ENCODE measurements at regions not wholly inside any gene's neighbourhood (a gene's known extent, or its start where the extent isn't known, plus 50 kb on each side); places are given as distances from the start of the nearest gene placed in this dataset.

DNA sequence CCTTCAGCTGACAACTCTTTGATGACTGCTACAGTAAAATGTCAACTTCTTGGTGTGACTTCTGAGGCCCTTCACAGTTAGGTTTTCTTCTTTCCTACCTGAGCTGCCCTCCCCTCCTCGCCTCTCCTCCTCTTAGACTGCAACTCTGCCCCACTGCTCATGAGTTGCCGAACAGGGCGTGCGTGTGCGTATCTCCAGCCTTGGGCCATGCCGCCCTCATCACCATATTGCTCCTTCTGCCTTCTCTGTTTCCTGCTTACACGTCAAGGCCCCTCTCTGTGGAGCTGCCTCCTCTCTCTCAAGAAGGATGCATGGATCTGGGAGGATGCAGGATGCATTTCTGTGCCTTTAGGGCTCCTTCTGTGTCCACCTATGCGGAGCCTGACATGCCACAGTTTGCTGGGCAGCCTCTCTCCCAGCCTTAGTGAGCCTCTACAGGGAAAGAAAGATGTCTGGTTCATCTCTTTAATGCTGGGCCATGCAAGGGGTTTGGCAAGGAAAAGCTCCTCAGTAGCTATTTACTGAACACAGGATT, 205.9 kb downstream of the RPLP1 start (continued):
- TF ChIP-seq, protein P1, sequence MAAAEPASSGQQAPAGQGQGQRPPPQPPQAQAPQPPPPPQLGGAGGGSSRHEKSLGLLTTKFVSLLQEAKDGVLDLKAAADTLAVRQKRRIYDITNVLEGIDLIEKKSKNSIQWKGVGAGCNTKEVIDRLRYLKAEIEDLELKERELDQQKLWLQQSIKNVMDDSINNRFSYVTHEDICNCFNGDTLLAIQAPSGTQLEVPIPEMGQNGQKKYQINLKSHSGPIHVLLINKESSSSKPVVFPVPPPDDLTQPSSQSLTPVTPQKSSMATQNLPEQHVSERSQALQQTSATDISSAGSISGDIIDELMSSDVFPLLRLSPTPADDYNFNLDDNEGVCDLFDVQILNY (CRISPR knock-in tag; IDR thresholded peaks at IDR 0.05) = no peak
- TF ChIP-seq HMGA2 (CRISPR knock-in tag; IDR thresholded peaks at IDR 0.05) (no peak), FOXK1 (CRISPR knock-in tag; IDR thresholded peaks at IDR 0.05) (no peak)
- TF ChIP-seq, protein P2, sequence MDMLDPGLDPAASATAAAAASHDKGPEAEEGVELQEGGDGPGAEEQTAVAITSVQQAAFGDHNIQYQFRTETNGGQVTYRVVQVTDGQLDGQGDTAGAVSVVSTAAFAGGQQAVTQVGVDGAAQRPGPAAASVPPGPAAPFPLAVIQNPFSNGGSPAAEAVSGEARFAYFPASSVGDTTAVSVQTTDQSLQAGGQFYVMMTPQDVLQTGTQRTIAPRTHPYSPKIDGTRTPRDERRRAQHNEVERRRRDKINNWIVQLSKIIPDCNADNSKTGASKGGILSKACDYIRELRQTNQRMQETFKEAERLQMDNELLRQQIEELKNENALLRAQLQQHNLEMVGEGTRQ (CRISPR knock-in tag; IDR thresholded peaks at IDR 0.05) = no peak

DNA sequence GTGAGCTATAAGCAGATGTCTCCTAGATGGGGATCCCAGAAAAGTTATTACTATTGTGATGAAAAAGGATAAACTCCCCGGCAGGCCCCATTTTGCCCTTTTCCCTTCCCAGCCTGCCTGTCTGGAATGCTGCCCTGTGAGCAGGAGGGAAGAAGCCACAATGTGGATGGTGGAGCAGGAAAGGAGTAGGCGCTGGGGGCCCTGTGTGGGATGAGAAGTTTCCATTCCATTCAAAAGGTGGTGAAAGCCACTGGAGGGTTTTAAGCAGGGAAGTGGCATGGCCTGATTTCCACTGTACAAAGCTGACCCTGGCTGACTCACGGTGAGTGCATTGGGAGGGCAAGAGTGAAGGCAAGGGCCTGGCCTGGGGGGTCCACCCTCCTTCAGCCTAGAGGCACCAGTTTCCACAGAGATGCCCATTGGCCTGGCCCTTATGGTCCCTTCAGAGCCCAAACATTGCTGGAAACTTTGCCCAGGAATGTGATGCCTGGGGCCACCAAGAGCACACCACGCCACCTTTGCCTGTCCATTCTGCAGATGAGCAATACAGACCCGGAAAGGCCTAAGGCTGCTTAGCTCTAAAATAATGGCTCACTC, 206.9 kb downstream of the RPLP1 start:
- no peaks in the 10 kb centered on the region for H3K4me1 Mint-ChIP-seq
- H3K27ac Mint-ChIP-seq = no peak overlapping the region
- no peak overlapping the region for H3K4me3 Mint-ChIP-seq
- no peak for ATAC-seq
- CTCF ChIA-PET = interaction anchor here (1.3 kb wide), 1 partner anchor 181 kb away, joined by 4 read pairs; no protein-coding TSS in a partner anchor
- no peaks in the 10 kb centered on the region for H3K9me3 Mint-ChIP-seq
- no peaks in the 10 kb centered on the region for H3K27me3 Mint-ChIP-seq (ENCODE audit: low read depth)
- H3K36me3 Mint-ChIP-seq = no peaks in the 10 kb centered on the region
- TF ChIP-seq GRHL2 (CRISPR knock-in tag; IDR thresholded peaks at IDR 0.05; ENCODE audit: insufficient replicate concordance, severe bottlenecking) (no peak), RORB (CRISPR knock-in tag; IDR thresholded peaks at IDR 0.05) (no peak), JUN (CRISPR knock-in tag; IDR thresholded peaks at IDR 0.05) (no peak), NFATC4 (CRISPR knock-in tag; IDR thresholded peaks at IDR 0.05) (no peak), ZNF671 (CRISPR knock-in tag; IDR thresholded peaks at IDR 0.05) (no peak), ATF1 (CRISPR knock-in tag; IDR thresholded peaks at IDR 0.05) (no peak), TEAD1 (CRISPR knock-in tag; IDR thresholded peaks at IDR 0.05) (no peak), ZNF232 (CRISPR knock-in tag; IDR thresholded peaks at IDR 0.05) (no peak), ZNF396 (CRISPR knock-in tag; IDR thresholded peaks at IDR 0.05; ENCODE audit: borderline replicate concordance) (no peak), GABPB1 (CRISPR knock-in tag; IDR thresholded peaks at IDR 0.05) (no peak), ZNF423 (CRISPR knock-in tag; IDR thresholded peaks at IDR 0.05) (no peak), ELF4 (CRISPR knock-in tag; IDR thresholded peaks at IDR 0.05; ENCODE audit: low read depth) (no peak), MYBL2 (CRISPR knock-in tag; IDR thresholded peaks at IDR 0.05) (no peak)
- TF ChIP-seq, protein P3, sequence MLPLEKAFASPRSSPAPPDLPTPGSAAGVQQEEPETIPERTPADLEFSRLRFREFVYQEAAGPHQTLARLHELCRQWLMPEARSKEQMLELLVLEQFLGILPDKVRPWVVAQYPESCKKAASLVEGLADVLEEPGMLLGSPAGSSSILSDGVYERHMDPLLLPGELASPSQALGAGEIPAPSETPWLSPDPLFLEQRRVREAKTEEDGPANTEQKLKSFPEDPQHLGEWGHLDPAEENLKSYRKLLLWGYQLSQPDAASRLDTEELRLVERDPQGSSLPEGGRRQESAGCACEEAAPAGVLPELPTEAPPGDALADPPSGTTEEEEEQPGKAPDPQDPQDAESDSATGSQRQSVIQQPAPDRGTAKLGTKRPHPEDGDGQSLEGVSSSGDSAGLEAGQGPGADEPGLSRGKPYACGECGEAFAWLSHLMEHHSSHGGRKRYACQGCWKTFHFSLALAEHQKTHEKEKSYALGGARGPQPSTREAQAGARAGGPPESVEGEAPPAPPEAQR (CRISPR knock-in tag; IDR thresholded peaks at IDR 0.05) = no peak
- TF ChIP-seq, protein P4, sequence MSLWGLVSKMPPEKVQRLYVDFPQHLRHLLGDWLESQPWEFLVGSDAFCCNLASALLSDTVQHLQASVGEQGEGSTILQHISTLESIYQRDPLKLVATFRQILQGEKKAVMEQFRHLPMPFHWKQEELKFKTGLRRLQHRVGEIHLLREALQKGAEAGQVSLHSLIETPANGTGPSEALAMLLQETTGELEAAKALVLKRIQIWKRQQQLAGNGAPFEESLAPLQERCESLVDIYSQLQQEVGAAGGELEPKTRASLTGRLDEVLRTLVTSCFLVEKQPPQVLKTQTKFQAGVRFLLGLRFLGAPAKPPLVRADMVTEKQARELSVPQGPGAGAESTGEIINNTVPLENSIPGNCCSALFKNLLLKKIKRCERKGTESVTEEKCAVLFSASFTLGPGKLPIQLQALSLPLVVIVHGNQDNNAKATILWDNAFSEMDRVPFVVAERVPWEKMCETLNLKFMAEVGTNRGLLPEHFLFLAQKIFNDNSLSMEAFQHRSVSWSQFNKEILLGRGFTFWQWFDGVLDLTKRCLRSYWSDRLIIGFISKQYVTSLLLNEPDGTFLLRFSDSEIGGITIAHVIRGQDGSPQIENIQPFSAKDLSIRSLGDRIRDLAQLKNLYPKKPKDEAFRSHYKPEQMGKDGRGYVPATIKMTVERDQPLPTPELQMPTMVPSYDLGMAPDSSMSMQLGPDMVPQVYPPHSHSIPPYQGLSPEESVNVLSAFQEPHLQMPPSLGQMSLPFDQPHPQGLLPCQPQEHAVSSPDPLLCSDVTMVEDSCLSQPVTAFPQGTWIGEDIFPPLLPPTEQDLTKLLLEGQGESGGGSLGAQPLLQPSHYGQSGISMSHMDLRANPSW (CRISPR knock-in tag; conservative IDR thresholded peaks at IDR 0.05; ENCODE audit: low read depth) = no peak
- TF ChIP-seq, protein P5, sequence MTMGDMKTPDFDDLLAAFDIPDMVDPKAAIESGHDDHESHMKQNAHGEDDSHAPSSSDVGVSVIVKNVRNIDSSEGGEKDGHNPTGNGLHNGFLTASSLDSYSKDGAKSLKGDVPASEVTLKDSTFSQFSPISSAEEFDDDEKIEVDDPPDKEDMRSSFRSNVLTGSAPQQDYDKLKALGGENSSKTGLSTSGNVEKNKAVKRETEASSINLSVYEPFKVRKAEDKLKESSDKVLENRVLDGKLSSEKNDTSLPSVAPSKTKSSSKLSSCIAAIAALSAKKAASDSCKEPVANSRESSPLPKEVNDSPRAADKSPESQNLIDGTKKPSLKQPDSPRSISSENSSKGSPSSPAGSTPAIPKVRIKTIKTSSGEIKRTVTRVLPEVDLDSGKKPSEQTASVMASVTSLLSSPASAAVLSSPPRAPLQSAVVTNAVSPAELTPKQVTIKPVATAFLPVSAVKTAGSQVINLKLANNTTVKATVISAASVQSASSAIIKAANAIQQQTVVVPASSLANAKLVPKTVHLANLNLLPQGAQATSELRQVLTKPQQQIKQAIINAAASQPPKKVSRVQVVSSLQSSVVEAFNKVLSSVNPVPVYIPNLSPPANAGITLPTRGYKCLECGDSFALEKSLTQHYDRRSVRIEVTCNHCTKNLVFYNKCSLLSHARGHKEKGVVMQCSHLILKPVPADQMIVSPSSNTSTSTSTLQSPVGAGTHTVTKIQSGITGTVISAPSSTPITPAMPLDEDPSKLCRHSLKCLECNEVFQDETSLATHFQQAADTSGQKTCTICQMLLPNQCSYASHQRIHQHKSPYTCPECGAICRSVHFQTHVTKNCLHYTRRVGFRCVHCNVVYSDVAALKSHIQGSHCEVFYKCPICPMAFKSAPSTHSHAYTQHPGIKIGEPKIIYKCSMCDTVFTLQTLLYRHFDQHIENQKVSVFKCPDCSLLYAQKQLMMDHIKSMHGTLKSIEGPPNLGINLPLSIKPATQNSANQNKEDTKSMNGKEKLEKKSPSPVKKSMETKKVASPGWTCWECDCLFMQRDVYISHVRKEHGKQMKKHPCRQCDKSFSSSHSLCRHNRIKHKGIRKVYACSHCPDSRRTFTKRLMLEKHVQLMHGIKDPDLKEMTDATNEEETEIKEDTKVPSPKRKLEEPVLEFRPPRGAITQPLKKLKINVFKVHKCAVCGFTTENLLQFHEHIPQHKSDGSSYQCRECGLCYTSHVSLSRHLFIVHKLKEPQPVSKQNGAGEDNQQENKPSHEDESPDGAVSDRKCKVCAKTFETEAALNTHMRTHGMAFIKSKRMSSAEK (CRISPR knock-in tag; IDR thresholded peaks at IDR 0.05; ENCODE audit: borderline replicate concordance) = no peak
- no peak for DNase-seq (ENCODE audit: low spot score)
- POLR2A ChIA-PET = no interaction called here

Measured in WTC11 (cell line).